Small intestine (tissue), 7 donors: ENCODE measurements at regions not wholly inside any gene's neighbourhood (a gene's known extent, or its start where the extent isn't known, plus 50 kb on each side); places are given as distances from the start of the nearest gene placed in this dataset.

Experiments used
- DNase-seq, 2 donors: peaks; one replicate each; pipeline versions ENCODE4 v3.0.0 to v3.0.0-alpha.2; 2013
- FAIRE-seq: peaks from 2 replicates; lab custom pipeline; 2012; peaks lifted over from hg19 to GRCh38; lab: Jason Lieb, UNC
- H3K27ac ChIP-seq, 3 donors: one replicate each; pipeline ENCODE4 v1.5.1; 2013; ENCODE audit warnings: low read length in 2 of 3, mild to moderate bottlenecking in 2 of 3, control low read depth in 1 of 3, inconsistent platforms in 1 of 3, low read depth in 1 of 3, moderate library complexity in 1 of 3
- H3K27me3 ChIP-seq, 3 donors: one replicate each; pipeline ENCODE4 v1.6.1; 2013; ENCODE audit warnings: low read length in 3 of 3, inconsistent platforms in 1 of 3; ENCODE audit not compliant: control insufficient read depth in 3 of 3, insufficient read depth in 3 of 3
- H3K36me3 ChIP-seq, 3 donors: one replicate each; pipeline ENCODE4 v1.6.1; 2013; ENCODE audit warnings: low read length in 3 of 3, inconsistent platforms in 1 of 3, low read depth in 1 of 3, mild to moderate bottlenecking in 1 of 3, moderate library complexity in 1 of 3; ENCODE audit not compliant: control insufficient read depth in 3 of 3, insufficient read depth in 2 of 3
- H3K4me1 ChIP-seq, 3 donors: one replicate each; pipeline ENCODE4 v1.6.1; 2013; ENCODE audit warnings: low read length in 2 of 3, inconsistent platforms in 1 of 3, low read depth in 1 of 3, mild to moderate bottlenecking in 1 of 3, moderate library complexity in 1 of 3; ENCODE audit not compliant: control insufficient read depth in 3 of 3, insufficient read depth in 2 of 3
- H3K4me3 ChIP-seq, 3 donors: one replicate each; pipeline ENCODE4 v1.5.1; 2013; ENCODE audit warnings: low read length in 3 of 3, control low read depth in 1 of 3, inconsistent platforms in 1 of 3, low read depth in 1 of 3, mild to moderate bottlenecking in 1 of 3, moderate library complexity in 1 of 3
- H3K9me3 ChIP-seq, 2 donors: one replicate each; pipeline ENCODE4 v1.6.1; 2013; ENCODE audit warnings: low read depth in 1 of 2, low read length in 1 of 2; ENCODE audit not compliant: control insufficient read depth in 2 of 2, insufficient read depth in 1 of 2
- WGBS, 3 donors: extraction: QIAGEN DNeasy Blood & Tissue Kit; methylation state at CpG; one replicate each; pipeline ENCODE4 v1.1.7; 2013; 5-methylcytosine and 5-hydroxymethylcytosine counted together
- donor health status: healthy with polysubstance abuse.
- donor health status: control.
- donor health status: control.
- donor health status: Bipolar disorder and iron deficiency.
- donor health status: healthy.

DNA sequence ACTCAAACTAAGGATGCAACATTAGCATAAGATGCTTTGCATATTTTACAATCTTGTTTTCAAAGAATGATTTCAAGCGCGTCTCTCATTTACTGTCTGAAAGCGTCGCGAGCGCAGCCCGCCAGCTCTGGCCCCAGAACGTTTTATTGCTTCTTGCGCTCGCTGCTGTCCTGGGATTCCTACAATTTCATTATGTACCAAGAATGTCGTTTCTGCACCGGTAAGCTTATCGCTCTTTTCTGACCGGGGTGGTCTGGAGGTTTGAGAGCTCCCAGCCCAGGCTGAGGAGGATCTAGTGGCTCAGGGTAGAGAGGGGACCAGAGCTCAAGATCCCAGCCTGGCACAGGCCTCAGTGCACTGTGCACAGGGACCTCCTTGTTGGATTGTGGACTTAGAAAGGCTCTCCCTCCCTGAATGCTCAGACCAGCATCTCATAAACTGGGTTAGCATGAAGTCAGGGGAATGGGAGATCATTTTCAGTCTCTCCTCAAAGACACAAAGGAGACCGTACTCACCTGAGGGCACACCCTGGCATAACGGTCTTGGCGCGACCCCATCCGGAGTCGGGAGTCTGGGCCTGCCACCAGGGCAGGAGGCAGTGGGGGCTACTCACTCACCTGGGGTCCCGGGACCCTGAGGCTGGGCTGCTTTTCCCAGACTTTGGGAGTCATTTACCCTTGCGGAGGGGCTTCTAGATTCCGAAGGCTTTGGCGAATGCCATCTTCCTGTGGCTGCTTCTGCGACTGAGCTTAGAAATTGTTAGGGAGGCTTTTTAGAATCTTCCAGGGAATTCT, 817.4 kb downstream of the BRD1 start:
- WGBS, 3 donors = 75 to 84% (median 83%) methylated on average over 25 of the region's 25 CpGs
- no peaks in the 10 kb centered on the region for H3K9me3 ChIP-seq
- DNase-seq (no peak), FAIRE-seq (no peak)
- no peak overlapping the region for H3K4me3 ChIP-seq
- no peak overlapping the region for H3K27ac ChIP-seq
- H3K36me3 ChIP-seq = no peaks in the 10 kb centered on the region
- no peaks in the 10 kb centered on the region for H3K27me3 ChIP-seq
- H3K4me1 ChIP-seq = no peaks in the 10 kb centered on the region

GRCh38 chr22:49009359-49010063, 818.2 kb downstream of the BRD1 start:
- Histone ChIP-seq H3K27me3 (no peaks in the 10 kb centered on the region), H3K9me3 (no peaks in the 10 kb centered on the region), H3K27ac (no peak overlapping the region), H3K4me3 (no peak overlapping the region), H3K36me3 (no peaks in the 10 kb centered on the region), H3K4me1 (no peaks in the 10 kb centered on the region)
- DNase-seq (no peak), FAIRE-seq (no peak)
- 74 to 87% (median 80%) methylated on average over 12 of the region's 12 CpGs for WGBS, 3 donors

DNA sequence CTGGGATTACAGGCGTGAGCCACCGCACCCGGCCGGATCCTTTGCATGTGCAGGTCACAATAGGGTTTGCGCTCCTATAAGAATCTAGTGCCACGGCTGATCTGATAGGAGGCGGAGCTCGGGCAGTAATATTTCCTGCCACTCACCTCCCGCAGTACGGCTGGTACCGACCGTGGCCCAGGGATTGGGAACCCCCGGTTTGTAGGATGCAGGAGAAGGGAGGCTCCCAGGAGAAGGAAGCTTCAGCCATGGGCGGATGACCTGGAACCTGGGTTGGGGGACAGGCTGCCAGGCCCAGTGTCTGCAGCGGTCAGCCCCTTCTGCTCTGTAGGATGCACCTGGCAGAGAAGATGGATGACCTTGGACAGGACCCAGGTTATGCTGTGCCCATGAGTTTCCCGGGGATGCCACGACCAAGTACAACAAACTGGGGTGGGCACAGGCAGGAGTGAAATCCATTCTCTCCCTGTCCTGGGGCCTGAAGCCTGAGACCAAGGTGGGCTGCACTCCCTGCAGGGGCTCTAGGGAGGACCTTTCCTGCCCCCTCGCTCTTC, 818.9 kb downstream of the BRD1 start:
- DNase-seq (no peak), FAIRE-seq (no peak)
- Histone ChIP-seq H3K4me3 (no peak overlapping the region), H3K27me3 (no peaks in the 10 kb centered on the region), H3K27ac (no peak overlapping the region), H3K36me3 (no peaks in the 10 kb centered on the region), H3K4me1 (no peaks in the 10 kb centered on the region), H3K9me3 (no peaks in the 10 kb centered on the region)
- WGBS, 3 donors = 83 to 89% (median 88%) methylated on average over 18 of the region's 18 CpGs

GRCh38 chr22:49007013-49007653, 820.5 kb downstream of the BRD1 start:
- 58 to 65% (median 65%) methylated on average over 12 of the region's 12 CpGs for WGBS, 3 donors
- no peak overlapping the region for H3K27ac ChIP-seq
- H3K9me3 ChIP-seq = no peaks in the 10 kb centered on the region
- no peak overlapping the region for H3K4me3 ChIP-seq
- no peaks in the 10 kb centered on the region for H3K36me3 ChIP-seq
- FAIRE-seq (no peak), DNase-seq (no peak)
- H3K27me3 ChIP-seq = no peaks in the 10 kb centered on the region
- no peaks in the 10 kb centered on the region for H3K4me1 ChIP-seq

GRCh38 chr22:49006207-49007012, 821.3 kb downstream of the BRD1 start:
- Histone ChIP-seq H3K4me1 (no peaks in the 10 kb centered on the region), H3K9me3 (no peaks in the 10 kb centered on the region), H3K4me3 (no peak overlapping the region), H3K27ac (no peak overlapping the region), H3K27me3 (no peaks in the 10 kb centered on the region), H3K36me3 (no peaks in the 10 kb centered on the region)
- no peak for FAIRE-seq
- DNase-seq = no peak
- 76 to 79% (median 79%) methylated on average over 11 of the region's 11 CpGs for WGBS, 3 donors

GRCh38 chr22:49005557-49005956, 822.1 kb downstream of the BRD1 start:
- H3K4me1 ChIP-seq = no peaks in the 10 kb centered on the region
- 69 to 87% (median 83%) methylated on average over 7 of the region's 7 CpGs for WGBS, 3 donors
- H3K9me3 ChIP-seq = no peaks in the 10 kb centered on the region
- no peak overlapping the region for H3K27ac ChIP-seq
- no peaks in the 10 kb centered on the region for H3K36me3 ChIP-seq
- H3K27me3 ChIP-seq = no peaks in the 10 kb centered on the region
- FAIRE-seq (no peak), DNase-seq (no peak)
- no peak overlapping the region for H3K4me3 ChIP-seq

GRCh38 chr22:49004484-49005399, 822.9 kb downstream of the BRD1 start:
- H3K36me3 ChIP-seq = no peaks in the 10 kb centered on the region
- no peaks in the 10 kb centered on the region for H3K27me3 ChIP-seq
- no peaks in the 10 kb centered on the region for H3K9me3 ChIP-seq
- H3K4me1 ChIP-seq = no peaks in the 10 kb centered on the region
- DNase-seq (no peak), FAIRE-seq (no peak)
- no peak overlapping the region for H3K27ac ChIP-seq
- H3K4me3 ChIP-seq = no peak overlapping the region
- WGBS, 3 donors = 83 to 87% (median 86%) methylated on average over 28 to 29 of the region's 29 CpGs
